ENCODE measurements at regions not wholly inside any gene's neighbourhood (a gene's known extent, or its start where the extent isn't known, plus 50 kb on each side); places are given as distances from the start of the nearest gene placed in this dataset.

GRCh38 chr3:165389064-165389463, 192.9 kb upstream of the SLITRK3 start:
- H3K4me3 ChIP-seq (ENCODE audit: low read depth, low read length), result no peak overlapping the region
- in situ Hi-C loops (cut with HindIII; ENCODE audit: low sequenced_read_pairs), result no loop called here
- no peak for DNase-seq (ENCODE audit: low read depth)
- no peak for TF ChIP-seq CTCF (IDR thresholded peaks at IDR 0.05; ENCODE audit: low read depth, low read length, missing control alignments)

- no peak for TF ChIP-seq CTCF (IDR thresholded peaks at IDR 0.05; ENCODE audit: low read depth, low read length, missing control alignments)
- in situ Hi-C loops (cut with HindIII; ENCODE audit: low sequenced_read_pairs), result no loop called here
- no peak for DNase-seq (ENCODE audit: low read depth)
- H3K4me3 ChIP-seq (ENCODE audit: low read depth, low read length), result no peak overlapping the region
These were observed 187.2 kb upstream of the SLITRK3 start for GRCh38 chr3:165383381-165383780.

GRCh38 chr3:165382672-165383071, 186.5 kb upstream of the SLITRK3 start:
- no peak overlapping the region for H3K4me3 ChIP-seq (ENCODE audit: low read depth, low read length)
- DNase-seq (ENCODE audit: low read depth), result no peak
- TF ChIP-seq CTCF (IDR thresholded peaks at IDR 0.05; ENCODE audit: low read depth, low read length, missing control alignments), result no peak
- in situ Hi-C loops (cut with HindIII; ENCODE audit: low sequenced_read_pairs), result no loop called here

GRCh38 chr3:165378761-165379160, 182.6 kb upstream of the SLITRK3 start:
- in situ Hi-C loops (cut with HindIII; ENCODE audit: low sequenced_read_pairs), result no loop called here
- no peak overlapping the region for H3K4me3 ChIP-seq (ENCODE audit: low read depth, low read length)
- DNase-seq (ENCODE audit: low read depth), result no peak
- TF ChIP-seq CTCF (IDR thresholded peaks at IDR 0.05; ENCODE audit: low read depth, low read length, missing control alignments), result no peak

- DNase-seq (ENCODE audit: low read depth), result no peak
- TF ChIP-seq CTCF (IDR thresholded peaks at IDR 0.05; ENCODE audit: low read depth, low read length, missing control alignments), result no peak
- H3K4me3 ChIP-seq (ENCODE audit: low read depth, low read length), result no peak overlapping the region
- in situ Hi-C loops (cut with HindIII; ENCODE audit: low sequenced_read_pairs), result no loop called here
These were observed 162.8 kb upstream of the SLITRK3 start for GRCh38 chr3:165359005-165359404.

GRCh38 chr3:165355316-165355715, 159.1 kb upstream of the SLITRK3 start:
- in situ Hi-C loops (cut with HindIII; ENCODE audit: low sequenced_read_pairs), result no loop called here
- no peak overlapping the region for H3K4me3 ChIP-seq (ENCODE audit: low read depth, low read length)
- DNase-seq (ENCODE audit: low read depth), result no peak
- TF ChIP-seq CTCF (IDR thresholded peaks at IDR 0.05; ENCODE audit: low read depth, low read length, missing control alignments), result no peak

- no peak for DNase-seq (ENCODE audit: low read depth)
- no peak for TF ChIP-seq CTCF (IDR thresholded peaks at IDR 0.05; ENCODE audit: low read depth, low read length, missing control alignments)
- in situ Hi-C loops (cut with HindIII; ENCODE audit: low sequenced_read_pairs), result no loop called here
- no peak overlapping the region for H3K4me3 ChIP-seq (ENCODE audit: low read depth, low read length)
These were observed 151.3 kb upstream of the SLITRK3 start for GRCh38 chr3:165347526-165347925.
